ENCODE measurements at regions not wholly inside any gene's neighbourhood (a gene's known extent, or its start where the extent isn't known, plus 50 kb on each side); places are given as distances from the start of the nearest gene placed in this dataset.
"Not testable (repeated sequence)": the region's sequence is repeated elsewhere in the genome, so short reads cannot be mapped to it uniquely, and the experiment has no call there.

GRCh38 chr12:9543341-9543740 is 64.4 kb downstream of the KLRB1 start:
- not testable (repeated sequence) for DNase-seq

- not testable (repeated sequence) for DNase-seq
Measured at GRCh38 chr12:9542827-9543226, 64.9 kb downstream of the KLRB1 start.

GRCh38 chr12:9515925-9516324 is 91.8 kb downstream of the KLRB1 start:
- DNase-seq, result not testable (repeated sequence)

GRCh38 chr12:9512695-9513094 is 95.0 kb downstream of the KLRB1 start:
- DNase-seq, result not testable (repeated sequence)

- DNase-seq, result not testable (repeated sequence)
Measured at GRCh38 chr12:9510392-9511011, 97.2 kb downstream of the KLRB1 start.

GRCh38 chr12:9509464-9510161 is 98.1 kb downstream of the KLRB1 start:
- DNase-seq, result no peak

- DNase-seq, result no peak
Measured at GRCh38 chr12:9506746-9507145, 101.0 kb downstream of the KLRB1 start.

GRCh38 chr12:9503384-9503783 is 104.3 kb downstream of the KLRB1 start:
- DNase-seq, result not testable (repeated sequence)

- not testable (repeated sequence) for DNase-seq
Measured at GRCh38 chr12:9502845-9503244, 104.9 kb downstream of the KLRB1 start.

GRCh38 chr12:9493325-9493724 is 114.4 kb downstream of the KLRB1 start:
- not testable (repeated sequence) for DNase-seq

- not testable (repeated sequence) for DNase-seq
Measured at GRCh38 chr12:9481289-9481688, 126.4 kb downstream of the KLRB1 start.

GRCh38 chr12:9474197-9474596 is 133.5 kb downstream of the KLRB1 start:
- DNase-seq, result not testable (repeated sequence)

GRCh38 chr12:9473638-9474037 is 134.1 kb downstream of the KLRB1 start:
- DNase-seq, result not testable (repeated sequence)

GRCh38 chr12:9471501-9471900 is 136.2 kb downstream of the KLRB1 start:
- not testable (repeated sequence) for DNase-seq

GRCh38 chr12:9470367-9470766 is 137.3 kb downstream of the KLRB1 start:
- DNase-seq, result not testable (repeated sequence)

- not testable (repeated sequence) for DNase-seq
Measured at GRCh38 chr12:9469956-9470355, 137.8 kb downstream of the KLRB1 start.

GRCh38 chr12:9469463-9469862 is 138.3 kb downstream of the KLRB1 start:
- DNase-seq, result not testable (repeated sequence)

GRCh38 chr12:9468998-9469397 is 138.7 kb downstream of the KLRB1 start:
- DNase-seq, result peak; percentile 1

GRCh38 chr12:9468144-9468543 is 139.6 kb downstream of the KLRB1 start:
- not testable (repeated sequence) for DNase-seq

GRCh38 chr12:9464408-9464807 is 143.3 kb downstream of the KLRB1 start:
- DNase-seq, result no peak

- not testable (repeated sequence) for DNase-seq
Measured at GRCh38 chr12:9455516-9455915, 152.2 kb downstream of the KLRB1 start.

GRCh38 chr12:9454021-9454420 is 153.7 kb downstream of the KLRB1 start:
- not testable (repeated sequence) for DNase-seq

- DNase-seq, result peak; percentile 29
Measured at GRCh38 chr12:9450127-9450567, 157.6 kb downstream of the KLRB1 start.

- not testable (repeated sequence) for DNase-seq
Measured at GRCh38 chr12:9449657-9450126, 158.0 kb downstream of the KLRB1 start.

Data from DMS153 (cell line).